ENCODE measurements at regions not wholly inside any gene's neighbourhood (a gene's known extent, or its start where the extent isn't known, plus 50 kb on each side); places are given as distances from the start of the nearest gene placed in this dataset.

DNA sequence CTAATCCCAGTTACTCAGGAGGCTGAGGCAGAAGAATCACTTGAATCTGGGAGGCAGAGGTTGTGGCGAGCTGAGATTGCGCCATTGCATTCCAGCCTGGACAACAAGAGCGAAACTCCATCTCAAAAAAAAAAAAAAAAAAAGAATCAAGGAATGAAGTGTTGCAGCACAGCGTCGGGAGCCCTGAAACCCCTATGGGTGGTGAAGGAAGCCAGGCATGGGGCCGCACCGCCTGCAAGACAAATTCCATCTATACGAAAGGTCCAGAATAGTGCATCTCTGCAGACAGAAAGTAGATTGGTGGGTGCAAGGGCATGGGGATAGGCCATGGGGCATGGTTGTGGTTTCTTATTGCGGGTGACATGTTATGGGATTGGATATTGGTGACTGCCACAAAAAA lies 98.6 kb upstream of the PRR20G start:
- TF ChIP-seq, protein P1, sequence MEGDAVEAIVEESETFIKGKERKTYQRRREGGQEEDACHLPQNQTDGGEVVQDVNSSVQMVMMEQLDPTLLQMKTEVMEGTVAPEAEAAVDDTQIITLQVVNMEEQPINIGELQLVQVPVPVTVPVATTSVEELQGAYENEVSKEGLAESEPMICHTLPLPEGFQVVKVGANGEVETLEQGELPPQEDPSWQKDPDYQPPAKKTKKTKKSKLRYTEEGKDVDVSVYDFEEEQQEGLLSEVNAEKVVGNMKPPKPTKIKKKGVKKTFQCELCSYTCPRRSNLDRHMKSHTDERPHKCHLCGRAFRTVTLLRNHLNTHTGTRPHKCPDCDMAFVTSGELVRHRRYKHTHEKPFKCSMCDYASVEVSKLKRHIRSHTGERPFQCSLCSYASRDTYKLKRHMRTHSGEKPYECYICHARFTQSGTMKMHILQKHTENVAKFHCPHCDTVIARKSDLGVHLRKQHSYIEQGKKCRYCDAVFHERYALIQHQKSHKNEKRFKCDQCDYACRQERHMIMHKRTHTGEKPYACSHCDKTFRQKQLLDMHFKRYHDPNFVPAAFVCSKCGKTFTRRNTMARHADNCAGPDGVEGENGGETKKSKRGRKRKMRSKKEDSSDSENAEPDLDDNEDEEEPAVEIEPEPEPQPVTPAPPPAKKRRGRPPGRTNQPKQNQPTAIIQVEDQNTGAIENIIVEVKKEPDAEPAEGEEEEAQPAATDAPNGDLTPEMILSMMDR (IDR thresholded peaks at IDR 0.05): no peak
- TF ChIP-seq POLR2AphosphoS5 (IDR thresholded peaks at IDR 0.05): no peak

Measured in sigmoid colon (tissue), 4 donors.